Peyer's patch (tissue), 4 donors: ENCODE measurements at regions not wholly inside any gene's neighbourhood (a gene's known extent, or its start where the extent isn't known, plus 50 kb on each side); places are given as distances from the start of the nearest gene placed in this dataset.

ENCODE experiments used
- DNase-seq, 3 donors: peaks; one replicate each; pipeline ENCODE4 v3.0.0-alpha.2; 2017 to 2019
- H3K27ac ChIP-seq, 4 donors: fragments of 200-600 bp; sonication (generic); one replicate each; pipeline ENCODE4 v1.5.1; 2016 to 2019
- H3K27me3 ChIP-seq, 2 donors: fragments of 200-600 bp; sonication (generic); one replicate each; pipeline ENCODE4 v1.5.1; 2019
- H3K36me3 ChIP-seq, 3 donors: fragments of 200-600 bp; sonication (generic); one replicate each; pipeline ENCODE4 v1.5.1; 2016 to 2019
- H3K4me1 ChIP-seq, 4 donors: fragments of 200-600 bp; sonication (generic); one replicate each; pipeline ENCODE4 v1.5.1; 2016 to 2019
- H3K4me3 ChIP-seq, 4 donors: fragments of 200-600 bp; sonication (generic); 1 replicate in 3 of 4; 2 replicates in 1 of 4; pipeline ENCODE4 v1.5.1; 2016 to 2019; ENCODE audit warnings: mild to moderate bottlenecking in 1 of 4
- H3K9me3 ChIP-seq, 4 donors: fragments of 200-600 bp; sonication (generic); one replicate each; pipeline ENCODE4 v1.5.1; 2016 to 2019; ENCODE audit warnings: mild to moderate bottlenecking in 1 of 4
- POLR2A ChIP-seq, 2 donors: fragments of 450-650 bp; IDR thresholded peaks; one replicate each; pipeline ENCODE4 v1.5.1; 2017; ENCODE audit warnings: antibody characterized with exemption in 2 of 2, mild to moderate bottlenecking in 2 of 2, moderate library complexity in 2 of 2
- TF ChIP-seq, protein P1 (sequence below), 6 experiments: fragments of 450-650 bp in 4 of 6; fragments of 200-600 bp in 2 of 6; sonication (generic) in 1 of 6; IDR thresholded peaks; one replicate each; pipeline ENCODE4 v1.5.1; 2017 to 2019; ENCODE audit warnings: antibody characterized with exemption in 6 of 6, mild to moderate bottlenecking in 3 of 6, moderate library complexity in 1 of 6

DNA sequence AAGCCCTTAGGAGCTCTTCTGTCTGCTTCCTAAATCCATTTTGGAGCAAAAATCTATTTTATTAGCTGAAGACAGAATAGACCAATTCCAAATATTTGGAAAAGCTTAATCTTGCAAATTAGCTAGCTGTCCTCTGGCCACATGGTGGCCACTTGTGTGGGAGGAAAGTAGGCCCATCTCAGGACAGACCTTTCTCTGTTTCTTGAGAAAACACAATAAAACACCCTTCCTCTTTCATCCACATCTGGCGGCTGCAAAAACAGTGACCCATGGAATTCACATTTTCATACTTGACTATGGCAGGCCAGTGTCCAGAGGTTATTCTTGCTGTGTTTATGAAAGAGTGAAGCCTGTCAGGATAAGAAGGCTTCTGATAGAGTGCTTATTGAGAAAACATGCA, 275.6 kb downstream of the PLPP3 start:
- no peaks in the 10 kb centered on the region for H3K4me1 ChIP-seq
- no peak overlapping the region for H3K4me3 ChIP-seq
- H3K27ac ChIP-seq, result no peak overlapping the region
- no peaks in the 10 kb centered on the region for H3K27me3 ChIP-seq
- DNase-seq, result no peak
- no peaks in the 10 kb centered on the region for H3K36me3 ChIP-seq
- no peaks in the 10 kb centered on the region for H3K9me3 ChIP-seq
- TF ChIP-seq, protein P1, sequence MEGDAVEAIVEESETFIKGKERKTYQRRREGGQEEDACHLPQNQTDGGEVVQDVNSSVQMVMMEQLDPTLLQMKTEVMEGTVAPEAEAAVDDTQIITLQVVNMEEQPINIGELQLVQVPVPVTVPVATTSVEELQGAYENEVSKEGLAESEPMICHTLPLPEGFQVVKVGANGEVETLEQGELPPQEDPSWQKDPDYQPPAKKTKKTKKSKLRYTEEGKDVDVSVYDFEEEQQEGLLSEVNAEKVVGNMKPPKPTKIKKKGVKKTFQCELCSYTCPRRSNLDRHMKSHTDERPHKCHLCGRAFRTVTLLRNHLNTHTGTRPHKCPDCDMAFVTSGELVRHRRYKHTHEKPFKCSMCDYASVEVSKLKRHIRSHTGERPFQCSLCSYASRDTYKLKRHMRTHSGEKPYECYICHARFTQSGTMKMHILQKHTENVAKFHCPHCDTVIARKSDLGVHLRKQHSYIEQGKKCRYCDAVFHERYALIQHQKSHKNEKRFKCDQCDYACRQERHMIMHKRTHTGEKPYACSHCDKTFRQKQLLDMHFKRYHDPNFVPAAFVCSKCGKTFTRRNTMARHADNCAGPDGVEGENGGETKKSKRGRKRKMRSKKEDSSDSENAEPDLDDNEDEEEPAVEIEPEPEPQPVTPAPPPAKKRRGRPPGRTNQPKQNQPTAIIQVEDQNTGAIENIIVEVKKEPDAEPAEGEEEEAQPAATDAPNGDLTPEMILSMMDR (IDR thresholded peaks at IDR 0.05), result no peak
- TF ChIP-seq POLR2A (IDR thresholded peaks at IDR 0.05), result no peak

DNA sequence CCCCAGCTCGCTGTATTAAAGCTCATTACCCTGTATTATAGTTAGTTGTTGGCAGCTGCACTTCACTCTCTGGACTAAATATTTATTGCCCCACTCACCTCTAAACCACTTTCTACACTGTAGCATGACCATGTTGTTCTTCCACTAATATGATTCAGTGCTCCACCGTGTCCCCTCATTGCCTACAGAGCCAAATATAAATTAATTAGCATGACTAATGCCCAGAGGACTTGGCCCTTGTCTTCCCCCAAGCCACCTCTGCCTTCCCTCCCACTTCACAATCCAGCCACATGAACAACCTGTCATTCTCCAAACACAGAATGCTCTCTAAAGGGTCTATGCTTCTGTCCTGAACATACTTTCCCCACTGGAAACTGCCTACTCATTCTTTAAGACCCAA, 276.5 kb downstream of the PLPP3 start:
- TF ChIP-seq, protein P1 (IDR thresholded peaks at IDR 0.05), result no peak
- no peak for TF ChIP-seq POLR2A (IDR thresholded peaks at IDR 0.05)
- peaks cover 0 to 2% (median 0%) of the 10 kb centered on the region in 4 donors for H3K4me1 ChIP-seq
- H3K27me3 ChIP-seq, result no peaks in the 10 kb centered on the region
- H3K4me3 ChIP-seq, result no peak overlapping the region
- H3K9me3 ChIP-seq, result no peaks in the 10 kb centered on the region
- no peak for DNase-seq
- H3K27ac ChIP-seq, result no peak overlapping the region
- no peaks in the 10 kb centered on the region for H3K36me3 ChIP-seq

DNA sequence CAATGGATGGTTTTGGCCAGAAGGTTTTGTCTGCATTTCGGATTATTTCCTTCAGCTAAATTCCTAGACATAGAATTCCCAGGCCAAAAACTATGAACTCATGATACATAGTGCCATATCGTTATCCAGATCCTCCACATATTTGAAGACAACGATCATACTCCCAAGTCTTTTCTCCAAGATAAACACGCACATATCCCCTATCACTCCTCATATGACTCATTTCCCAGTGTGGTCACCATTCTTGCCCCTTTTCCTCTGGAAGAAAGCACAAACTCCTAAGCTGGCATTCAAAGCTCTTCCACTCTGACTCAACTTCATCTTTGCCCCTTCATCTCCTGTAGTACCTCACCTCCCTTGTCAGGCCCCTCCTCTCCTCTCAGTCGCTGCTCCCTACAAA, 277.6 kb downstream of the PLPP3 start:
- Histone ChIP-seq H3K27me3 (no peaks in the 10 kb centered on the region), H3K9me3 (no peaks in the 10 kb centered on the region), H3K27ac (no peak overlapping the region), H3K4me1 (peaks cover 0 to 5% (median 0%) of the 10 kb centered on the region in 4 donors), H3K36me3 (no peaks in the 10 kb centered on the region), H3K4me3 (no peak overlapping the region)
- DNase-seq, result no peak
- TF ChIP-seq, protein P1 (IDR thresholded peaks at IDR 0.05), result no peak
- TF ChIP-seq POLR2A (IDR thresholded peaks at IDR 0.05), result no peak

DNA sequence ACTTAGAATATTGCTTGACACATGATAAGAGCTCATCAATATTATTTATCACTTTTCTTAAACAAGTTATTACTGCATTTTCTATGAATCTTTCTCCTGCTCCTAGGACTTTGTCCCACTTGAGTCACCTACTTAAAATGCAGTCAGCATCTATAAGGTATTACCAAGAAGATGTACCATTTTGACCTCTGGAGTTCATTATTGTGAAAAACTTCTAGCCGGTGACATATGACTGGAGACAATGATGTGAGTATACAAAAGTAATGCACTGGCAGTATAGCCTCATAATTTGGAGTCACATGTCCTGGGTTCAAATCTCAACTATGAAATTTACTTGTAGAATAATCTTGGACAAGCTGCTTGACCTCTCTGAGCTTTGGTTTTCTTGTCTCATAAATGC, 278.5 kb downstream of the PLPP3 start:
- H3K9me3 ChIP-seq, result no peaks in the 10 kb centered on the region
- H3K27ac ChIP-seq, result no peak overlapping the region
- H3K4me3 ChIP-seq, result no peak overlapping the region
- H3K36me3 ChIP-seq, result no peaks in the 10 kb centered on the region
- peaks cover 0 to 5% (median 0%) of the 10 kb centered on the region in 4 donors for H3K4me1 ChIP-seq
- H3K27me3 ChIP-seq, result no peaks in the 10 kb centered on the region
- DNase-seq, result no peak
- no peak for TF ChIP-seq POLR2A (IDR thresholded peaks at IDR 0.05)
- TF ChIP-seq, protein P1 (IDR thresholded peaks at IDR 0.05), result no peak

DNA sequence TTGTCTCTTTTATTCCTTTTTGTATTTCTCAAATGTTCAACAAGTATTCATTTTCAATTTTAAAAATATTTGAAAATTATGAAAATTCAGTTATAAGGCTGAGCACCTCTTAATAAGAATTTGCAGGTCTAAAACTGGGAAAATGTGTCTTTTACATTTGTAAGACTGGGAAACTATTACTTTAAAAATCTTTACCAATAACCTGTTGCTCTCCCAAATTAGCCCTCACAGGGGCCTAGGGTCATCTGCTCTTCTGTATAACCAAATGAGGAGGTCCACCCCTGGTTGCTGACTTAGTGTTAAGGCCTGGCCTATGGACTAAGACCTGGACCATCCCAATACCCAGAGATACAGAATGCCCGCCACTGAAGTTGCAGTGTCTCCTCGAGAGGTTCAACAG, 280.5 kb downstream of the PLPP3 start:
- no peak for DNase-seq
- Histone ChIP-seq H3K9me3 (no peaks in the 10 kb centered on the region), H3K4me1 (peaks cover 0 to 5% (median 0%) of the 10 kb centered on the region in 4 donors), H3K36me3 (no peaks in the 10 kb centered on the region), H3K4me3 (no peak overlapping the region), H3K27me3 (no peaks in the 10 kb centered on the region), H3K27ac (no peak overlapping the region)
- TF ChIP-seq, protein P1 (IDR thresholded peaks at IDR 0.05), result no peak
- TF ChIP-seq POLR2A (IDR thresholded peaks at IDR 0.05), result no peak

DNA sequence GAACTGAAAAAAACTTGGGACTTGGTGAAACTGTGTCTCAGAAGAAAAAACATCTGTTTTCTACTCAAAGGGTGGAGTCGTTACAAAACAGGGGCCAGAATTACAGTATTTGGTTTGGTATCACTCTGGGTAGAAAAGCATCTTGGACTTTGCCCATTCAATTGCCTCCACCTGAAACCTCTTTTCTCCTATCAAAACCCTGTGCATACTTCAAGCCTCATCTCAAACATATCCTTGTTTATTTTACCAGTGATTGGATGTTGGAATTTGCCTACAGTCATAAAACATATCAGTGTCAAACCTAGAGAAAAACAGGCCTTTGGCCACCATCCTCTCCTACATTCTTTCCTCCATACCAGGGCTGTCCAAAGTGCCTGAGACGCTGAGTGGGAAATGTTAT, 281.5 kb downstream of the PLPP3 start:
- no peaks in the 10 kb centered on the region for H3K27me3 ChIP-seq
- no peak for DNase-seq

More for the DNA sequence above, 281.5 kb downstream of the PLPP3 start:
- TF ChIP-seq, protein P1 (IDR thresholded peaks at IDR 0.05), result no peak
- TF ChIP-seq POLR2A (IDR thresholded peaks at IDR 0.05), result no peak
- H3K36me3 ChIP-seq, result no peaks in the 10 kb centered on the region
- H3K4me3 ChIP-seq, result no peak overlapping the region
- H3K4me1 ChIP-seq, result peaks cover 0 to 5% (median 0%) of the 10 kb centered on the region in 4 donors
- H3K27ac ChIP-seq, result no peak overlapping the region
- no peaks in the 10 kb centered on the region for H3K9me3 ChIP-seq
